ENCODE measurements at regions not wholly inside any gene's neighbourhood (a gene's known extent, or its start where the extent isn't known, plus 50 kb on each side); places are given as distances from the start of the nearest gene placed in this dataset.
"Not testable (repeated sequence)": the region's sequence is repeated elsewhere in the genome, so short reads cannot be mapped to it uniquely, and the experiment has no call there.

- DNase-seq (ENCODE audit: low read depth) = no peak
Observed at GRCh38 chr4:81314897-81315470, 100.0 kb upstream of the PRKG2 start.

DNA sequence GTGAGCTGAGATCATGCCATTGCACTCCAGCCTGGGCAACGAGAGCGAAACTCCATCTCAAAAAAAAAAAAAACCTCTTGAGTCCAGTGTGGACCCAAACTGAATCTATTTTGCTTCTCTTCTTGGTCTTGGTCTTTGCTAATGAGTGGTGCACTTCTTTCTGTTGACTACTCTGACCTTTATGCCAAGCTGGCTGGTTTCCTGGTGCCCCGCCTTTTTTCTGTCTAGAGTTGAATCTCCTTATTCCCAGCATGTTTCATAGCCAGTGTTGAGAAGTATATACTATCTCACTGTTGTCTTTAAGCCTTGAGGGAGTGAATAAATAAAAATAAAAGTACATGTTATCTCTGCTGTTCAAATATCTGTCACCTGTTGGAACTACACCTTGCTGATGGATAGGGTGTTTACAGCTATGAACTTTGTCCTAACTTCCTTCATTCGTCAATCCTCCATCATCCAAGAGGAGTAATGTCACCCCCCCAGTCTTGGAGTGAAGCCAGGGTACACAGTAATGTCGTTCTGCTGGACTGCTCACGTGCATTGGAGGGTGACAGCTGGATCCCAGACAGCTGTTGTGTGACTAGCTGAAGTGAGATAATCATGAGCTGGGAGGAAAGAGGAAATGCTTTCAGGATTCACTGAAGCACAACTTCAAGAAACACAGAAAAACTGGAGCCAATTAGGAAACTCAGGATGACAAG lies 99.3 kb upstream of the PRKG2 start:
- no peak for DNase-seq (ENCODE audit: low read depth)

- DNase-seq (ENCODE audit: low read depth) = no peak
Observed at GRCh38 chr4:81307991-81308390, 93.0 kb upstream of the PRKG2 start.

DNA sequence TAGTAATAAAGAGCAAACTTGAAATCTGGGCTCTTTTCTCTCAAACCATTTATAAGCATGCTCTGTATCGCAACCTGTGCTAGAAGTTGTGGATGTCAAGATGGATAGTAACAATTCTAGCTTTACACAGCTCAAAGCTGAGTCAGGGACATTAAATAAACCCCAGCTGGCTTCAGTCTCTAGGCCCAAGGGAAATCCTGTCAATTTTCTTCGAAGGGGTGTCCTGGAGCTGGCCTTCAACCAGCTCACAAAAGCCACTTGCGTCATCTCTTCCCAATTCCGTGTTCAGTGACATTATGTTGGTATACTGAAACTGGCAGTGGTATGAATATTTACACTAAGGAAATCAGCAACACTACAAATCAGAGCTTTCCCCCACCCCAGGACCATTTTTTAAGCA lies 89.8 kb upstream of the PRKG2 start:
- DNase-seq (ENCODE audit: low read depth) = no peak

- DNase-seq (ENCODE audit: low read depth) = not testable (repeated sequence)
Observed at GRCh38 chr4:81300352-81300751, 85.3 kb upstream of the PRKG2 start.

DNA sequence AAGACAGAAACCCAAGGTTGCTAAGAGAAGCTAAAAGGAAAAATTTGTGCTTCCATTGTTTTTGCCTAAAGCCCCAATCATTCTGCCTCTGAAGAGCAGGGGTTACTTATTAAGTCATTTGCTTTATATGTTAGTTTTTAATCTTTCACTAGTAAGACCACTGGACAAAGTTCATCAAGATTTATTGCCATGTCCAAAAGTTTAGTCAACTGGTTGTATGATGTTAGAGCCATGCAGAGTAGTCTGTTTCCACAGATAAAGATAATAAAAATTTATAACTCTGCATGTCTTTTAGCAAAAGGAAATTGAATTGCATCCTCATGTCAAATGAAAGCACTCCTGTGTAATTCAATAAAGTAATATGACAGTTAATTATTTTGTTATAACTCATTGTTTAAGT lies 75.8 kb upstream of the PRKG2 start:
- DNase-seq (ENCODE audit: low read depth) = no peak

DNA sequence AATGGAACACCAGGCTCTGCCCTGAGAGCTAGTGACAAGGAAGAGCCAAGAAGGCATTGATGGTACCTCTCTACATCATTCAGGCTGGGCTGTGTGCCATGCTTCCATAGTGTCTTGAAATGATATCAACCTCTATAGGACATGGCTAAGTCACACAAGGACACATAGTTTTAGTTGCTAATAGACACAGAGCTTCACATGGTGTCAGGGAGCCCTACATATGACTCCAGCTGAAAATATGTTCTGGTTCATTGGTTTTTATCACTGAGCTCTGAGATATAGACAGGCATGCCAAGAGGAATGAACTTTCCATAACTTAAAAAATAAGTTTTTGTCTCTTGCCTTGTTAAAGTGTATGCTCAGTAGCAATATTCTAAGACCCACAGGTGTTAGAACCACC lies 72.1 kb upstream of the PRKG2 start:
- DNase-seq (ENCODE audit: low read depth) = no peak

- no peak for DNase-seq (ENCODE audit: low read depth)
Observed at GRCh38 chr4:81282131-81282530, 67.1 kb upstream of the PRKG2 start.

DNA sequence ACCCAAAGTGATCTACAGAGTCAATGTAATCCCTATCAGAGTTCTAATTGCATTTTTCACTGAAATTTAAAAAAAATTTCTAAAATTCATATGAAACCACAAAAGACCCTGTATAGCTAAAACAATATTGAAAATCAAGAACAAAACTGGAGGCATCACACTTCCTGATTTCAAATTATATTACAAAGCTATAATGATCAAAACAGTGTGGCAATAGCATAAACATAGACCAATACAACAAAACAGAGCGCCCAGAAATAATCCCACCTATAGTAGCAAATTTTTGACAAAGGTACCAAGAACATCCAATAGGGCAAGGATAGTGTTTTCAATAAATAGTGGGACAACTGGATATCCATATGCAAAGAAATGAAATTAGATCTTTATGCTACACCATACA lies 59.4 kb upstream of the PRKG2 start:
- no peak for DNase-seq (ENCODE audit: low read depth)

GRCh38 chr4:81272671-81273070 lies 57.6 kb upstream of the PRKG2 start:
- no peak for DNase-seq (ENCODE audit: low read depth)

All from fibroblast of the conjunctiva (primary cell).